ENCODE measurements at regions not wholly inside any gene's neighbourhood (a gene's known extent, or its start where the extent isn't known, plus 50 kb on each side); places are given as distances from the start of the nearest gene placed in this dataset.

GRCh38 chr14:42729681-42730080, 1123.0 kb downstream of the LRFN5 start:
- Histone ChIP-seq H3K4me2 (ENCODE audit: low read depth, low read length) (no peak overlapping the region), H4K20me1 (ENCODE audit: insufficient read depth, low read length) (no peaks in the 10 kb centered on the region), H3K27ac (ENCODE audit: extremely low read length, insufficient read depth, low read length) (no peak overlapping the region), H3K9ac (ENCODE audit: insufficient read depth, low read depth, low read length) (no peak overlapping the region), H3K36me3 (replicated peaks in 1 of 2; ENCODE audit: control insufficient read depth in 1 of 2, insufficient read depth in 2 of 2, low read length in 2 of 2) (no peaks in the 10 kb centered on the region), H2AFZ (ENCODE audit: low read length) (no peak overlapping the region), H3K9me3 (ENCODE audit: low read length) (peaks cover 91% of the 10 kb centered on the region), H3K4me3 (replicated peaks in 1 of 3; ENCODE audit: insufficient read depth in 1 of 3, low read depth in 2 of 3, low read length in 3 of 3) (0 out of 6 replicates have a peak overlapping the region, but pooled peaks of 1 of the 3 experiments have one; percentile 3), H3K4me1 (ENCODE audit: insufficient read depth, low read length) (no peaks in the 10 kb centered on the region), H3K79me2 (ENCODE audit: insufficient read depth, low read length) (no peaks in the 10 kb centered on the region), H3K27me3 (ENCODE audit: control insufficient read depth in 1 of 2, insufficient read depth in 2 of 2, low read length in 2 of 2) (no peaks in the 10 kb centered on the region)
- POLR2A ChIA-PET = no interaction called here
- in situ Hi-C loops (cut with HindIII; ENCODE audit: extremely low pct_ligation_motif_present, low pct_unique_long_range_greater_than_20kb) (no loop called here), intact Hi-C loops (cut with micrococcal nuclease; ENCODE audit: unreplicated experiment) (no loop called here)
- CTCF ChIA-PET (ENCODE audit: low intra/inter-chr PET ratio, low total read pairs) = no interaction called here
- BruUV-seq (replicated peaks) = no TSS peak
- no peak for DNase-seq (ENCODE audit: low spot score)
- no peak for FAIRE-seq
- ATAC-seq = no peak
- TF ChIP-seq ZNF768 (CRISPR knock-in tag; IDR thresholded peaks at IDR 0.05) = no peak
- no peak for TF ChIP-seq ZBTB20 (CRISPR knock-in tag; IDR thresholded peaks at IDR 0.05; ENCODE audit: borderline replicate concordance, low read depth)
- no peak for TF ChIP-seq ZNF598 (CRISPR knock-in tag; IDR thresholded peaks at IDR 0.05; ENCODE audit: borderline replicate concordance)
- TF ChIP-seq ISL2 (CRISPR knock-in tag; IDR thresholded peaks at IDR 0.05) = no peak
- TF ChIP-seq RFX1 (IDR thresholded peaks at IDR 0.05) = no peak
- no peak for TF ChIP-seq POLR2A (IDR thresholded peaks at IDR 0.05; ENCODE audit: insufficient read depth in 1 of 2, low read depth in 2 of 2, low read length in 2 of 2)
- no peak for TF ChIP-seq SPEN (CRISPR knock-in tag; IDR thresholded peaks at IDR 0.05; ENCODE audit: low read depth)
- no peak for TF ChIP-seq KIAA2018 (CRISPR knock-in tag; IDR thresholded peaks at IDR 0.05; ENCODE audit: borderline replicate concordance)
- no peak for TF ChIP-seq ZSCAN31 (CRISPR knock-in tag; IDR thresholded peaks at IDR 0.05; ENCODE audit: low read depth)
- TF ChIP-seq ZNF550 (CRISPR knock-in tag; IDR thresholded peaks at IDR 0.05; ENCODE audit: borderline replicate concordance) = no peak
- no peak for TF ChIP-seq ZNF34 (CRISPR knock-in tag; IDR thresholded peaks at IDR 0.05; ENCODE audit: borderline replicate concordance)
- no peak for TF ChIP-seq MNT (IDR thresholded peaks at IDR 0.05)
- TF ChIP-seq MTA3 (CRISPR knock-in tag; IDR thresholded peaks at IDR 0.05) = no peak
- TF ChIP-seq HOMEZ (CRISPR knock-in tag; IDR thresholded peaks at IDR 0.05; ENCODE audit: low read depth) = no peak
- no peak for TF ChIP-seq RBFOX2 (IDR thresholded peaks at IDR 0.05; ENCODE audit: low read depth, low read length)
- 28% methylated on average over 2 of the region's 2 CpGs for WGBS (ENCODE audit: low lambda C conversion rate)
